A172 (cell line): ENCODE measurements at regions not wholly inside any gene's neighbourhood (a gene's known extent, or its start where the extent isn't known, plus 50 kb on each side); places are given as distances from the start of the nearest gene placed in this dataset.

Source experiments
- DNase-seq: peaks from one replicate; pipeline ENCODE4 v3.0.0-alpha.2; 2015; ENCODE audit warnings: low spot score

DNA sequence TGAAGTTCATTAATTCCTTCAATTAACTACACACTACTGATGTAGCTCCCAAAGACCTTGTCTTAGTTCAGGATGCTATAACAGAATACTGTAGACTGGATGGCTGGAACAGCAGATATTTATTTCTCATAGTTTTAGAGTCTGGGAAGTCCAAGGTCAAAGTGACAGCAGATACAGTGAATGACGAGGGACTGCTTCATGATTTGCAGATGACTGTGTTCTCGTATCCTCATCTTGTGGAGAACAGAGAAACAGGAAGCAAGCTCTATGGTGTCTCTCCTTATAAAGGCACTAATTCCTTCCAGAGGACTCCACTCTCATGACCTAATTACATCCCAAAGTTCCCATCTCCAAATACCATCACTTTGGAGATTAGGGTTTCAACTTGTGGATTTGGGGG is 65.6 kb upstream of the MAP1B start:
- no peak for DNase-seq

DNA sequence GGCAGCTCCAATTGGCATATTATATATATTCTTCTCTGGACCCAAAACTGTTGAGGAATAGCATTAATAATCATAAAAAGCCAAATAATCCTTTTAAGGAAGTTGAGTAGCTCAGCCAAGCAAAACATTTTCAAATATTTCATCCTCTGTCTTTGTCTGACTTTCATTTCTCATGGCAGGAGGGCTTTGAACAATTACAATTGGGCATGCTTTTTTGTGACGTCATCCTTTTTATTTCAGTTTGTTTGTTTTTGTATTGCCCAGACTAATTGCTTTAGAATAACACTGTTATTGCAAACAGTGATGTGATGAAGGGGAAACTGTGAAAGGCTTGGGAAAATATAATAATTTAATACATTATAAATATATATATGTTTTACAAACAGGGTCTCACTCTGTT is 65.2 kb upstream of the MAP1B start:
- no peak for DNase-seq

DNA sequence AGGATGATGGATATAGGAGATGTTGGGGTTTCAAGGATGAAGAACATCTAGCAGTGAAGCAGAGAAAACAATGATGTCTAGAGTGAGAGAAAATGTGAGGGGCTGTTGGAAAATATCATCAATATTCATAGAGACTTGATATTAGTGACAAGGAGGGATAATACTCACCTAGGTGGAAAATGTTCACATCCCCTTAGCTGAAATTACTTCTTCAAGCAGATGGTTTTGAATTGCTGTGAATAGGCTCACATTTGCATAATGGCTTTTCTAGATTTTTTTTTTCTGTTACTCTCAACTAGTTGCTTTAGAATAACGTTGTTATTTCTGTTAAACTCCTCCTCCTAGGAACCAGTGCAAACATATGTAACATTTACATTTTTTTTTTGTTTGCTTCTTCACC is 61.6 kb upstream of the MAP1B start:
- no peak for DNase-seq

DNA sequence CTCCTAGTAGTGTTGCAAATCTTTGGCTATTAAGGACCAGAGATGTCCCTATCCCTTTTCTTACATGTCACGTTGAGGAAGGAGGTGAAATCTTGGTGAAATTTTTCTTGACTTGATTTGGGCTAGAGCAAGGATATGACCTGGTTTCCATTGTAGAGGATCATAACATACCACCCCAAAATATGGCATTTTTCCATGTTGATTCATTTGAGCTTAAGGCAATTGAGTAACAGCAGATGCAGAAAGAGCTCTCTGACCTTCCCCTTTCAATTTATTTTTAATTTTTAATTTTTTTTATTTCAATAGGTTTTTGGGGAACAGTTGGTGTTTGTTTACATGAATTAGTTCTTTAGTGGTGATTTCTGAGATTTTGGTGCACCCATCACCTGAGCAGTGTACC is 61.2 kb upstream of the MAP1B start:
- DNase-seq: no peak

DNA sequence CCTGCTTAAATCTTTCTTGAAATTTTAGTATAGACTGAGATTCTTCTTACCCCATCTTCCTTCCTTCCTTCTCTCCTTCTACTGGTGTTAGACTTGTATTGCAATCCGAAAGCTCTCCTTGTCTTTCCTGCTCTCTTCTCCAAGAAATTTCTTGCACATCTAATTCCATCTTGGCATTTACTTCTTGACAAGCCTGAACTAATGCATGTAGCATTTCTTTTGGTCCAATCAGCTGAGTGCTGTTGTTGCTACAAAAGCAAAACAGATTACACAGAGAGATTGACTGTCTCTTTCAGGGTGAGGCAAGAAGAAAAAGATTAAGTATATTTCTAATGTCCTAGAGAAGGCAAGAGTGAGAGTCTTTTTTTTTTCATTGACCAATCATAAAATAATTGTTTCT is 51.6 kb upstream of the MAP1B start:
- DNase-seq: no peak
